Activated naive CD8-positive, alpha-beta T cell treated with anti-CD3 and anti-CD28 coated beads, Interleukin-2, amount 50 U/mL, for 24 hours (primary cell): ENCODE measurements at regions not wholly inside any gene's neighbourhood (a gene's known extent, or its start where the extent isn't known, plus 50 kb on each side); places are given as distances from the start of the nearest gene placed in this dataset.
"Not testable (repeated sequence)": the region's sequence is repeated elsewhere in the genome, so short reads cannot be mapped to it uniquely, and the experiment has no call there.

ENCODE experiments used
- ATAC-seq: fragments of 150-1000 bp; cut with Tn5 transposase; one replicate; pipeline ENCODE4 v1.10.0; 2021
- DNase-seq: peaks from one replicate; pipeline ENCODE4 v3.0.0; 2021
- H3K27ac Mint-ChIP-seq: one replicate; pipeline ENCODE4 v1.8.0; 2021; ENCODE audit warnings: mild to moderate bottlenecking, mixed read lengths
- H3K27me3 Mint-ChIP-seq: one replicate; pipeline ENCODE4 v1.8.0; 2021; ENCODE audit warnings: mixed read lengths
- H3K36me3 Mint-ChIP-seq: one replicate; pipeline ENCODE4 v1.8.0; 2021; ENCODE audit warnings: low read depth, mixed read lengths
- H3K4me1 Mint-ChIP-seq: one replicate; pipeline ENCODE4 v1.8.0; 2021; ENCODE audit warnings: mixed read lengths
- H3K4me3 Mint-ChIP-seq: one replicate; pipeline ENCODE4 v1.8.0; 2021; ENCODE audit warnings: mild to moderate bottlenecking, moderate library complexity, mixed read lengths
- H3K9me3 Mint-ChIP-seq: one replicate; pipeline ENCODE4 v1.8.0; 2021; ENCODE audit warnings: mixed read lengths

DNA sequence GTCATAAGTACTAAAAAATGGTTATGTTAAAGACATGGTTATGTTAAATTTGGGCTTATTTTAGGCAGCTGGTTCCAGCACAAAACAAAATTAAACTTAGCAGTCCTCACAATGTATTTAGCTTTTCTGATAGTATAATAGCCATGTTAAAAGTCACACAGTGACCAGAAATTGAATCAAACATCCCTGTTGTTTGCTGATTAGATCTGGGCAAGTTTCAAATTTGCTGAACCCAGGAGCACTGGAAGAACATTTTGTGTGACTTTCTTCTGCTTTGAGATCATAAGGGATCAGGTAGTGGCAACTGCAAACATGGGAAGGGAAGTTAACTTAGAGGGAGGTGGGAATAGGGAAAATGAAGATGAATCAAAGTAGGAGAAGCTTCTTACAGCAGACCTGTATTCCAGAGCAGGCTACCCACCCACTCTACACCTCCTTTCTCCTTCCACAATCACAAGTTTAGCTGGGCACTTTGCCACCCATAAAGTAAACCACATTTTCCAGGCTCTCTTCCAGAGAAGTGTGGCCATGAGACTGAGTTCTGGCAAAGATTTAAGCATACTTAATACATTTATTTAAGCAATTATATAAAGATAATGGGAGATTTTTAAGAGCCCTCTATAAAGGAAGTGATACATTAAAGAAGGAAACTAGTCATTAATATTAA is 616.1 kb upstream of the LRATD1 start:
- DNase-seq (no peak), ATAC-seq (no peak)
- H3K4me1 Mint-ChIP-seq = no peaks in the 10 kb centered on the region
- no peak overlapping the region for H3K27ac Mint-ChIP-seq
- no peak overlapping the region for H3K4me3 Mint-ChIP-seq
- H3K9me3 Mint-ChIP-seq = peaks cover 7% of the 10 kb centered on the region
- H3K36me3 Mint-ChIP-seq = no peaks in the 10 kb centered on the region
- no peaks in the 10 kb centered on the region for H3K27me3 Mint-ChIP-seq

DNA sequence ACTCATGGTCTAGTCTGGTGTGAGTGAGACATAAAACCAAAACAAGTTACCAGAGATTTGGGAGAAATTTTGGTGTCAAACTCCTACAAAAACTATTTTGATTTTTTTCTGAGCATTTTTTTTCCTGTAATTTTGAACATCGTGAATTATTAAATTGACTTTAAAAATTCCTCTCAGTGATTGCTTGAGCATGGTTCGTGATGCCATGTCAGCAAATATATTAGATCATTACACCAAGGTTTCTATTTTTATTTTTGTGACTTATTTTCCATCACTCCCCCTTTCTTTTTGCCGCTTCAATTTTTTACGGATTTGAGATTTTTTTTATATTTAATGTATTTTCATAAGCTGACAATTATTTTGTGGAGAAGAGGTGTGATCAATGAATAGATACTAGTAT is 613.9 kb upstream of the LRATD1 start:
- Mint-ChIP-seq H3K4me1 (no peaks in the 10 kb centered on the region), H3K36me3 (no peaks in the 10 kb centered on the region), H3K9me3 (peaks cover 3% of the 10 kb centered on the region), H3K4me3 (no peak overlapping the region), H3K27me3 (no peaks in the 10 kb centered on the region), H3K27ac (no peak overlapping the region)
- ATAC-seq (no peak), DNase-seq (no peak)

DNA sequence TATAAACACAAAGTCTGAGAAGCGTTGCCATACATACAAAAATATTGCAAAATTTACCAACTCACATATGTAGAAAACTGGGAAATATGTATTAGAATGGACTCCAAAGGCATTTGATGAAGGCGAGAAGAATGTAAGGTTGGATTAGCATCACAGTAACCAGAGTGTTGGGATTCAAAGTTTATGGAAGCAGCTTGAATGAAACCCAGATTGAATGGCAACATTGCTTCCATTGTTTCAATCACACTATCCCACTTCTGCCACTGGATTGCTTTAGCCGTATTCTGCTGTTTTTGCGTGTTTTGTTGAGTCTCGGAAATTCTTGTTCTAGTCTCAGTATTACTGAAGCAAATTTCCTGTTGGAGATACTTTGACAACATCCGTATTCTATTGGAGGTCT is 609.0 kb upstream of the LRATD1 start:
- peaks cover 4% of the 10 kb centered on the region for H3K9me3 Mint-ChIP-seq
- no peaks in the 10 kb centered on the region for H3K27me3 Mint-ChIP-seq
- DNase-seq = no peak
- H3K36me3 Mint-ChIP-seq = no peaks in the 10 kb centered on the region
- H3K4me1 Mint-ChIP-seq = no peaks in the 10 kb centered on the region
- no peak for ATAC-seq
- no peak overlapping the region for H3K27ac Mint-ChIP-seq
- H3K4me3 Mint-ChIP-seq = no peak overlapping the region

DNA sequence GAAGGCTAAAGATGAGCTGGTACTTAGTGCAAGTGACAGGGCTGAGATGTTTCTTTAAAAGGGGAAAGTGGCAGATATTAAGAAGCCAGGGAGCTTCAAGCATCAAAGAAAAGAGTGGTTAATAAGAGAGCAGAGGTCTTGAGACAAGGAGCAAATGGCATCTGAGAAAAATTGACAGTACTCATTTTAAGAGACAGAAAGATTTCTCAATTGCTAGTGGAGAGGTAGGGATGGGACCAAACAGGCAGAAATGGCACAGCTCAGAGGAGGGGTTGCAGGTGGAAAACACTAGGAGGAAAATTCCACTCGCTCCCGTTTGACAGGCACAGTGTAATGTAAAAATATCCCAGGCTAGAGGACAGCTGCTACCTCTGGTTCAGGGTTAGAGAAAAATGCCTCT is 593.4 kb upstream of the LRATD1 start:
- H3K4me3 Mint-ChIP-seq = no peak overlapping the region
- no peaks in the 10 kb centered on the region for H3K4me1 Mint-ChIP-seq
- H3K27me3 Mint-ChIP-seq = no peaks in the 10 kb centered on the region
- ATAC-seq = no peak
- no peak for DNase-seq
- H3K27ac Mint-ChIP-seq = no peak overlapping the region
- no peaks in the 10 kb centered on the region for H3K36me3 Mint-ChIP-seq
- peaks cover 3% of the 10 kb centered on the region for H3K9me3 Mint-ChIP-seq

DNA sequence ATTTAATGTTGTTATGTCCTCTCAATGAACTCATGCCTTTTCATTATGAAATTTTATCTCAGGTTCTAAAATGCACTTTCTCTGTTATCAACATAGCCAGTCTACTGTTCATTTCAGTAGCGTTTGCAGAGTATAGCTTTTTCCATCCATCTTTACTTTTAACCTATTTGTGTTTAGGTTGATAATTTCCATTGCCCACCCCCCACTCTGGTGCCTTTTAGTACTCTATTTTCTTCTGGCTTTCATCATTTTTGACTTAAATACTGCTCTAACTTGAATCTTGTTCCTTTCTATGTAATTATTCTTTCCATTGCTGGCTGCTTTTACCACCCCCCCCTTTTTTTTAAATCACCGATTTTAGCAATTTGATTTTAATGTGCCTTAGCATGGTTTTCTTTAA is 585.0 kb upstream of the LRATD1 start:
- Mint-ChIP-seq H3K27me3 (no peaks in the 10 kb centered on the region), H3K4me3 (no peak overlapping the region), H3K27ac (no peak overlapping the region), H3K9me3 (no peaks in the 10 kb centered on the region), H3K4me1 (no peaks in the 10 kb centered on the region), H3K36me3 (no peaks in the 10 kb centered on the region)
- no peak for DNase-seq
- ATAC-seq = no peak

DNA sequence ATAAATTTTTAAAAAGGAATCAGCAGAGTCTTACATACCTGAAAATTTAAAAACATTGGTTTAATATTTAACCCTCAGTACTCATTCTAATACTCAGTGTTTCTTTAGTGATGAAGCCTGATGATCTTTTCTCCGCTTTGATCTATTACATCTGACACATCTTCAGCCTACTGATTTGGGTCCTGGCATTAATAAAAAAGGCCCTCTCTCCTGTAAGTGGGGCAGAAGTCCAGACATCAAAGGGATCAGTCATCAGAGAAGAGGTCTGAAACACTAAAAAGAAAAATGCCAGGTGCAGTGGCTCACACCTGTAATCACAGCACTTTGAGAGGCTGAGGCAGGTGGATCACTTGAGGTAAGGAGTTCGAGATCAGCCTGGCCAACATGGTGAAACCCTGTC is 581.1 kb upstream of the LRATD1 start:
- no peak for ATAC-seq
- no peak overlapping the region for H3K4me3 Mint-ChIP-seq
- DNase-seq = no peak
- no peaks in the 10 kb centered on the region for H3K36me3 Mint-ChIP-seq
- H3K27ac Mint-ChIP-seq = no peak overlapping the region
- no peaks in the 10 kb centered on the region for H3K4me1 Mint-ChIP-seq
- peaks cover 3% of the 10 kb centered on the region for H3K9me3 Mint-ChIP-seq
- H3K27me3 Mint-ChIP-seq = no peaks in the 10 kb centered on the region

DNA sequence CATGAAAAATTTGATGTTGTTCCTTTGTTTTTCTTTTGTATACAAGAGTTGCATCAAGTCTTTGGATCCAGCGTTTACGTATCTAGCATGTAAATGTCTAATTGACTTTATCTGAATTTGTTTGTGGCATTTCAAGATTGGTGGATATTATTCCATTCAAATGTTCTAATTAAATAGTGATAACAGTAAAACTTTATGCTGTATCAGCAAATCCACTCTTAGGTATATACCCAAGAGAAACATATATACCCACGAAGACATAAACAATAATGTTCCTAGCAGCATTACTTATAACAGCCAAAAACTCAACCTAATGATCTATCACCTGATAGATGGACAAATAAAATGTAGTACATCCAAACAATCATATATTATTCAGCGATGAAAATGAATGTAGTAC is 579.4 kb upstream of the LRATD1 start:
- ATAC-seq = no peak
- no peaks in the 10 kb centered on the region for H3K27me3 Mint-ChIP-seq
- no peaks in the 10 kb centered on the region for H3K4me1 Mint-ChIP-seq

DNA sequence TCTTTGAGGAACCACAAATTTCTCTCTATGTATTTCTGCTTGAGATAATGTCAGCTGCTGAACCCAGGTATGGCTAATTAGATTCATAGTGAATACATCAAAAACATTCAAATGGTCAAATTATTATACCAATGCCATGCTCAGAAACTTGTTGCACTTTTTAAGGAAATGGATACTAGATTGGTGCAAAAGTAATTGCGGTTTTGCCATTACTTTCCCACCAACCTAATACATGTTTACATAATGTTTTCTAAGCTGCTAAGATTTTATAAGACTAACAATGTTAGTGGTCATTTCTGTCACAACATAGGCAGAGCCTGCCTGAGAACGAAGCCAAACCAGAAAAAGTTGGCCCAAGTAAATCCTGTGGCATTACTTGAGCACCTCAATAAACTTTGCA is 568.2 kb upstream of the LRATD1 start:
- H3K27ac Mint-ChIP-seq = no peak overlapping the region

More for the DNA sequence above, 579.4 kb upstream of the LRATD1 start:
- no peak overlapping the region for H3K4me3 Mint-ChIP-seq
- no peak overlapping the region for H3K27ac Mint-ChIP-seq
- no peaks in the 10 kb centered on the region for H3K36me3 Mint-ChIP-seq
- DNase-seq = no peak
- peaks cover 10% of the 10 kb centered on the region for H3K9me3 Mint-ChIP-seq

DNA sequence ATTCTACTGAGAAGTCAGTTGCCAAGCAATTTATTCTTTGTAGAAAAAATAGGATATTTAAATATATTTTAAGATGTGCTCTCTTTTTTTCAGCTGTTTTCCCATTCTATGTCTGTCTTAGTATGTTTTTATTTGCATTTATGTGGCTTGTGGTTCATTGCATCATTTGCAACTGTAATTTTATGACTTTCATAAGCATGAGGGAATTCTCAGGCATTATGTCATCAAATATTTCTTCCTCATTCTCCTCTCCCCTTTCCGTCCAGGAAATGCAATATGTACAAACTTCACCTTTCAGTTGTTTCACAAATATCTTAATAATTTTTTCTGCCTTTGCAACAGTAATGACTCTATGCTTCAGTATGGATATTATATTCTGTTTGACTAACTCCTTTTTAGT is 560.2 kb upstream of the LRATD1 start:
- no peaks in the 10 kb centered on the region for H3K36me3 Mint-ChIP-seq
- no peak overlapping the region for H3K27ac Mint-ChIP-seq
- no peak for DNase-seq
- H3K9me3 Mint-ChIP-seq = peaks cover 10% of the 10 kb centered on the region
- no peak overlapping the region for H3K4me3 Mint-ChIP-seq
- H3K27me3 Mint-ChIP-seq = no peaks in the 10 kb centered on the region
- no peaks in the 10 kb centered on the region for H3K4me1 Mint-ChIP-seq
- ATAC-seq = no peak

More for the DNA sequence above, 568.2 kb upstream of the LRATD1 start:
- Mint-ChIP-seq H3K4me1 (no peaks in the 10 kb centered on the region), H3K4me3 (no peak overlapping the region), H3K36me3 (no peaks in the 10 kb centered on the region), H3K27me3 (no peaks in the 10 kb centered on the region), H3K9me3 (no peaks in the 10 kb centered on the region)
- DNase-seq (no peak), ATAC-seq (no peak)

DNA sequence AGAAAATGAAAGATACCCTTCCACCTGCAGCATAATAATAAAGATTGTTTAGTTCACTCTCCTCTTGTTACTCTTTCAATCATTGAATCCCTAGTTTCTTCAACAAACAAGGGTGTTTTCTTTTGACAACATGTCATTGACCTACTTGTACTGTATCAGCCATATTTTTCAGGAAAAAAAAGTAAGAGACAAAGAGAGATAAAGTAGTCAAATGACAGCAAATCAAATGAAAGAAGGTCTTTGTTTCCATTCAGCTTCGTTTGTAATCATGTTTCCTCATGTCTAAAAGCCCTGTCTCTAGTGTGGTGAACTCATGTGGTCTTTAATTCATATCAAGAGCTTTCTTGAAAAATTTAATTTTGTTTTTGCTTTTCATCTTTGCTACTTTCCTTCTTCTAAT is 557.8 kb upstream of the LRATD1 start:
- no peak overlapping the region for H3K4me3 Mint-ChIP-seq
- H3K36me3 Mint-ChIP-seq = no peaks in the 10 kb centered on the region
- H3K4me1 Mint-ChIP-seq = no peaks in the 10 kb centered on the region
- H3K27ac Mint-ChIP-seq = no peak overlapping the region
- no peaks in the 10 kb centered on the region for H3K27me3 Mint-ChIP-seq
- ATAC-seq (no peak), DNase-seq (no peak)
- H3K9me3 Mint-ChIP-seq = peaks cover 10% of the 10 kb centered on the region

DNA sequence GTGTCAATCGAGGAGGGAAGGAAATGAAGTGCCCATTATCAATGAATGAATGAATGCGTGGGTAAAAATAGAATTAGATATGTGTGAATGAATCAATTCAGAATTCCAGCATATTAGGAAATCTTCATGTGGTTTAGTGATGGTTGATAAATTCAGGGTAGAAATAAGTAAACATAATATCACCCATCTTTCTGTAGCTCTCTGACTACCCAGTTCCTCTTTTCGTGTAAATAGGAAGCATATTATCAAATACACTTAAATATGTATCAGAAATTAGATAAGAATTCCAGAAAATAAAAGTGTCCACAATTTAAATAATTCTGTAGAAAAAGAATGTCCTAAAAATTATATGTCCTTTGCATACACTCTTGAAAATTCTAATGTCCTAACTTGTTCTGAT is 552.9 kb upstream of the LRATD1 start:
- Mint-ChIP-seq H3K4me3 (no peak overlapping the region), H3K27me3 (no peaks in the 10 kb centered on the region), H3K27ac (no peak overlapping the region), H3K9me3 (peaks cover 12% of the 10 kb centered on the region), H3K36me3 (no peaks in the 10 kb centered on the region), H3K4me1 (no peaks in the 10 kb centered on the region)
- no peak for DNase-seq
- ATAC-seq = no peak

DNA sequence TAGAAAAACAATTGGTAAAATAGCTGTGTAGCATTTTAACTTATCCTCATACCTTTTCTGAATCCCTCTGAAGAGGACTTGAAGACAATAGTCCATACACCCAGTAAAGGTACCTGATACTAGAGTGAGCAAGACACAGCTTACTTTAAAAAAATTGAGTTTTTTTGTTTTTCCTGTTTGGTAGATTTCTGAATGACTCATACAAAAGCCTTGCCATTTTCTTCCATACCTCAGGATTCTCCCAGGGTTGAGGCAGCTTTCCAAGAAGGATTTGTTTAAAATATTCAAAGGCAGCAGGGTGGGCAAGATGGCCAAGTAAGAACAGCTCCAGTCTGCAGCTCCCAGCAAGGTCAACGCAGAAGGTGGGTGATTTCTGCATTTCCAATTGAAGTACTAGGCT is 551.0 kb upstream of the LRATD1 start:
- Mint-ChIP-seq H3K27me3 (no peaks in the 10 kb centered on the region), H3K27ac (no peak overlapping the region)
- DNase-seq = no peak

DNA sequence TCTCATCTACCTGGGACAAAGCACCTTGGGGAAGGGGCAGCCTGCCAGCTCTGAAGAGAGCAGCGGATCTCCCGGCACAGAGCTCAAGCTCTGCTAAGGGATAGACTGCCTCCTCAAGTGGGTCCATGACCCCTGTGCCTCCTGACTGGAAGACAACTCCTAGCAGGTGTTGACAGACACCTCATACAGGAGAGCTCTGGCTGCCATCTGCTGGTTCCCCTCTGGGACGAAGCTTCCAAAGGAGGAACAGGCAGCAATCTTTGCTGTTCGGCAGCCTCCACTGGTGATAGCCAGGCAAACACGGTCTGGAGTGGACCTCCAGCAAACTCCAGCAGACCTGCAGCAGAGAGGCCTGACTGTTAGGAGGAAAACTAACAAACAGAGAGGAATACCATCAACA is 549.9 kb upstream of the LRATD1 start:
- peaks cover 20% of the 10 kb centered on the region for H3K9me3 Mint-ChIP-seq

More for the DNA sequence above, 551.0 kb upstream of the LRATD1 start:
- peaks cover 16% of the 10 kb centered on the region for H3K9me3 Mint-ChIP-seq
- H3K36me3 Mint-ChIP-seq = no peaks in the 10 kb centered on the region
- H3K4me3 Mint-ChIP-seq = no peak overlapping the region
- ATAC-seq = no peak
- H3K4me1 Mint-ChIP-seq = no peaks in the 10 kb centered on the region

DNA sequence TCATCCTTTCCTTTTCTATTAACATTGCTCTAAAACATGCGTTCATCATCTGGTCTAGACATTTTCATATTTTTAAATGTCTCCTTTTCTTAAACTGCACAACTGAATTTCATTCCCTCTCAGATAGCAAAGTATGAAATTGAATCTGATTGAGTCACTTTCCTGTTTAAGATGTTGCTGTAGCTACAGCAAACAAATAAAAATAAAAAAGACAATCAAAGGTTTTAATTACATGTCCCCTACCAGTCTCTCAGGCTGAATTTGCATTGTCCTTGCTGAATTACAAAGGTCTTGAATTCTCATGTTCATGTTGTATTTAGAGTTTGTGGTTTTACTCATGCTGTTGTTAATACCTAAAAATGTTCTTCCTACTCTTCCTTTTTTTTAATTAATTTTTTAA is 537.9 kb upstream of the LRATD1 start:
- H3K27me3 Mint-ChIP-seq = no peaks in the 10 kb centered on the region
- H3K4me1 Mint-ChIP-seq = no peaks in the 10 kb centered on the region
- no peaks in the 10 kb centered on the region for H3K36me3 Mint-ChIP-seq
- H3K27ac Mint-ChIP-seq = no peak overlapping the region
- DNase-seq = no peak
- H3K9me3 Mint-ChIP-seq = peaks cover 6% of the 10 kb centered on the region
- ATAC-seq = no peak
- H3K4me3 Mint-ChIP-seq = no peak overlapping the region

More for the DNA sequence above, 549.9 kb upstream of the LRATD1 start:
- DNase-seq (no peak), ATAC-seq (no peak)
- Mint-ChIP-seq H3K4me1 (no peaks in the 10 kb centered on the region), H3K27me3 (no peaks in the 10 kb centered on the region), H3K27ac (no peak overlapping the region), H3K4me3 (no peak overlapping the region), H3K36me3 (no peaks in the 10 kb centered on the region)

DNA sequence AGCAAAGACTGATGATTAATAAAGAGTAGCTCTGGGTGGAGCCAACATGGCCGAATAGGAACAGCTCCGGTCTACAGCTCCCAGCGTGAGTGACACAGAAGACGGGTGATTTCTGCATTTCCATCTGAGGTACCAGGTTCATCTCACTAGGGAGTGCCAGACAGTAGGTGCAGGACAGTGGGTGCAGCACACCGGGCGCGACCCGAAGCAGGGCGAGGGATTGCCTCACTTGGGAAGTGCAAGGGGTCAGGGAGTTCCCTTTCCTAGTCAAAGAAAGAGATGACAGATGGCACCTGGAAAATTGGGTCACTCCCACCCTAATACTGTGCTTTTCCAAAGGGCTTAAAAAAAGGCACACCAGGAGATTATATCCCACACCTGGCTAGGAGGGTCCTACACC is 533.4 kb upstream of the LRATD1 start:
- H3K4me1 Mint-ChIP-seq, DNase-seq, ATAC-seq, H3K27ac Mint-ChIP-seq, H3K27me3 Mint-ChIP-seq, H3K36me3 Mint-ChIP-seq, H3K4me3 Mint-ChIP-seq: not testable (repeated sequence)
- peaks cover 11% of the 10 kb centered on the region for H3K9me3 Mint-ChIP-seq

DNA sequence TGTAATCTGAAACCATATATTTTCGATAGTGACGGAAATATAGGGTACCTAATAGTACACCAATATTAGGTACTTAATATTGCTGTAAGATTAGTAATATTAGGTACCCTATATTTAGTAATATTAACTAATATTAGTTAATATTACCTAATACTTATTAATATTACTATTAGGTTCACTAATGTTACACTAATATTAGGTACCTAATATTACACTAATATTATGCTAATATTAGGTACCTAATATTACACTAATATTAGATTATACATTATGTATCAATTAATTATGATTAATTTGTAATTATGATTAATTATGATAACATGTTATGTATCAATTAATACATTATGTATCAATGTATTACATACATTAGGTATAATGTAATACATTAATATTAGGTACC is 518.2 kb upstream of the LRATD1 start:
- H3K4me3 Mint-ChIP-seq = no peak overlapping the region
- H3K9me3 Mint-ChIP-seq = peaks cover 5% of the 10 kb centered on the region
- no peaks in the 10 kb centered on the region for H3K36me3 Mint-ChIP-seq
- no peak for ATAC-seq
- H3K27me3 Mint-ChIP-seq = no peaks in the 10 kb centered on the region
- H3K27ac Mint-ChIP-seq = no peak overlapping the region
- no peaks in the 10 kb centered on the region for H3K4me1 Mint-ChIP-seq
- DNase-seq = no peak
